DND-41 (cell line): ENCODE measurements at regions not wholly inside any gene's neighbourhood (a gene's known extent, or its start where the extent isn't known, plus 50 kb on each side); places are given as distances from the start of the nearest gene placed in this dataset.

ENCODE experiments used
- ATAC-seq: fragments of 200-7000 bp; cut with Tn5 transposase; 3 replicates; pipeline ENCODE4 v1.9.1; 2021; ENCODE audit warnings: low read depth; ENCODE audit not compliant: insufficient read depth
- DNase-seq: peaks from one replicate; pipeline ENCODE4 v3.0.0-alpha.2; 2020
- H2AFZ ChIP-seq: 2 replicates; pipeline ENCODE4 v1.6.0; 2012; ENCODE audit warnings: low read depth, low read length
- H3K27ac ChIP-seq: 2 replicates; pipeline ENCODE4 v1.5.1; 2012; ENCODE audit warnings: low read length, inconsistent platforms
- H3K27me3 ChIP-seq: fragments of 200-600 bp; sonication (generic); 2 replicates; pipeline ENCODE4 v1.6.0; 2012; ENCODE audit warnings: low read length, mild to moderate bottlenecking, inconsistent platforms; ENCODE audit not compliant: insufficient read depth, poor library complexity
- H3K36me3 ChIP-seq: 2 replicates; pipeline ENCODE4 v1.5.1; 2012; ENCODE audit warnings: low read length, inconsistent platforms; ENCODE audit not compliant: insufficient read depth
- H3K4me1 ChIP-seq: 2 replicates; pipeline ENCODE4 v1.5.1; 2012; ENCODE audit warnings: mild to moderate bottlenecking, low read length; ENCODE audit not compliant: insufficient read depth
- H3K4me2 ChIP-seq: 2 replicates; pipeline ENCODE4 v1.6.0; 2012; ENCODE audit warnings: mild to moderate bottlenecking, moderate library complexity, low read length, inconsistent platforms; ENCODE audit not compliant: insufficient read depth
- H3K4me3 ChIP-seq, 2 experiments: fragments of 200-600 bp in 1 of 2; shearing (Covaris generic) in 1 of 2; 2 replicates each; pipeline ENCODE4 v1.5.1; 2012 to 2016; ENCODE audit warnings: inconsistent platforms in 2 of 2, low read length in 2 of 2, mild to moderate bottlenecking in 2 of 2, low read depth in 1 of 2, moderate library complexity in 1 of 2
- H3K79me2 ChIP-seq: 2 replicates; pipeline ENCODE4 v1.6.0; 2012; ENCODE audit warnings: low read length, inconsistent platforms; ENCODE audit not compliant: insufficient read depth
- H3K9ac ChIP-seq: 2 replicates; pipeline ENCODE4 v1.6.0; 2012; ENCODE audit warnings: low read depth, mild to moderate bottlenecking, inconsistent platforms, low read length, moderate library complexity
- H3K9me3 ChIP-seq: 2 replicates; pipeline ENCODE4 v1.5.1; 2012; ENCODE audit warnings: low read length, moderate library complexity, mild to moderate bottlenecking, inconsistent platforms; ENCODE audit not compliant: insufficient read depth, severe bottlenecking
- H4K20me1 ChIP-seq: 2 replicates; pipeline ENCODE4 v1.6.0; 2012; ENCODE audit warnings: low read length; ENCODE audit not compliant: insufficient read depth
- EZH2 ChIP-seq: IDR thresholded peaks from 3 replicates; pipeline ENCODE4 v1.6.1; 2012; ENCODE audit warnings: borderline replicate concordance, low read depth, mild to moderate bottlenecking, moderate library complexity, low read length, inconsistent platforms; ENCODE audit not compliant: severe bottlenecking
- TF ChIP-seq, protein P1 (sequence below): IDR thresholded peaks from 2 replicates; pipeline ENCODE4 v1.5.1; 2012; ENCODE audit warnings: borderline replicate concordance, low read length, moderate library complexity, mild to moderate bottlenecking; ENCODE audit not compliant: poor library complexity, severe bottlenecking; ENCODE audit errors: extremely low read depth

DNA sequence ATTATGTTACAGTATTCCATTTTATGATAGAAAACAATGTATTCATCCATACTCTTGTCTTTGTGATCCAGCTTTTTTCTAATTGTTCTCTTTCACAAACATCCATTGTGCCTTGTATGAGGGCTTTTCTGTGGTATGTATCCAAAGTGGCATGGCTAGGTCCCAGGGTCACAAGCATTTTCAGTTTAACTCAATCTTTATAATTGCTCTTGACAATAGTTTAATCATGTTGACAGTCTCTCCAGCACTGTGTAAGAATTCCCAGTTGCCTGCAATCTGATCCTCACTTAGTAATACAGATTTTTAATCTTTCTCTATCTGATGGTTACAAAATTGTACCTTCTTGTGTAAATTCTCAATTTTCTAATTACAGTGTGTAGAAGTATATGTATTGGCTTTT, 533.4 kb downstream of the NEBL start:
- no peak overlapping the region for H3K9ac ChIP-seq
- H3K27me3 ChIP-seq, result no peaks in the 10 kb centered on the region
- no peak overlapping the region for H3K27ac ChIP-seq
- no peak overlapping the region for H3K4me2 ChIP-seq
- TF ChIP-seq, protein P1, sequence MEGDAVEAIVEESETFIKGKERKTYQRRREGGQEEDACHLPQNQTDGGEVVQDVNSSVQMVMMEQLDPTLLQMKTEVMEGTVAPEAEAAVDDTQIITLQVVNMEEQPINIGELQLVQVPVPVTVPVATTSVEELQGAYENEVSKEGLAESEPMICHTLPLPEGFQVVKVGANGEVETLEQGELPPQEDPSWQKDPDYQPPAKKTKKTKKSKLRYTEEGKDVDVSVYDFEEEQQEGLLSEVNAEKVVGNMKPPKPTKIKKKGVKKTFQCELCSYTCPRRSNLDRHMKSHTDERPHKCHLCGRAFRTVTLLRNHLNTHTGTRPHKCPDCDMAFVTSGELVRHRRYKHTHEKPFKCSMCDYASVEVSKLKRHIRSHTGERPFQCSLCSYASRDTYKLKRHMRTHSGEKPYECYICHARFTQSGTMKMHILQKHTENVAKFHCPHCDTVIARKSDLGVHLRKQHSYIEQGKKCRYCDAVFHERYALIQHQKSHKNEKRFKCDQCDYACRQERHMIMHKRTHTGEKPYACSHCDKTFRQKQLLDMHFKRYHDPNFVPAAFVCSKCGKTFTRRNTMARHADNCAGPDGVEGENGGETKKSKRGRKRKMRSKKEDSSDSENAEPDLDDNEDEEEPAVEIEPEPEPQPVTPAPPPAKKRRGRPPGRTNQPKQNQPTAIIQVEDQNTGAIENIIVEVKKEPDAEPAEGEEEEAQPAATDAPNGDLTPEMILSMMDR, result no peak
- no peak for TF ChIP-seq EZH2
- H3K4me3 ChIP-seq, result no peak overlapping the region
- ATAC-seq (no peak), DNase-seq (no peak)
- no peaks in the 10 kb centered on the region for H3K4me1 ChIP-seq
- no peak overlapping the region for H2AFZ ChIP-seq
- H3K9me3 ChIP-seq, result no peaks in the 10 kb centered on the region
- H3K36me3 ChIP-seq, result no peaks in the 10 kb centered on the region
- no peaks in the 10 kb centered on the region for H4K20me1 ChIP-seq
- no peaks in the 10 kb centered on the region for H3K79me2 ChIP-seq

DNA sequence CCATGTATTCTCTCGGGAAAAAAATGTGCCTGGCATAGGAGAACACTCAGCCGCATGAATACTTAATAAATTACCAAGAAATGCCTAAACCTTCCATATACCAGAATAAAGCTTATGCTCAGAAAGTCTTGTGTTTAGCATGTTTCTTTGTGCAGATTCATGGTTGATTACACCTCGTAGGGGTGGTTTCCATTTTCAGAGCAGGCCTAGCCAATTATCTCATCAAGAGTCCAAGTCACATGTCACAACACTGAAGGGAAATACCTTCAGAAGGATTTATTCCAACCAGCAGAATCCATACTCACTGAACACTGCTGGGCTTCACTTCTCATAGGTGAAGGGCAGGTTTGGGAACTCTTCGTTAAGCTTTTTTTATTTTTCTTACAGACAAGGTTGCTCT, 539.7 kb downstream of the PLXDC2 start:
- H3K27ac ChIP-seq, result no peak overlapping the region
- no peak overlapping the region for H3K9ac ChIP-seq
- H3K9me3 ChIP-seq, result peaks cover 3% of the 10 kb centered on the region
- H2AFZ ChIP-seq, result no peak overlapping the region
- ATAC-seq, result no peak
- H3K36me3 ChIP-seq, result no peaks in the 10 kb centered on the region
- DNase-seq, result no peak
- H3K4me3 ChIP-seq, result no peak overlapping the region
- no peak overlapping the region for H3K4me2 ChIP-seq
- H3K79me2 ChIP-seq, result no peaks in the 10 kb centered on the region
- H3K27me3 ChIP-seq, result no peaks in the 10 kb centered on the region
- no peaks in the 10 kb centered on the region for H4K20me1 ChIP-seq
- TF ChIP-seq, protein P1, result no peak
- TF ChIP-seq EZH2, result no peak
- H3K4me1 ChIP-seq, result no peaks in the 10 kb centered on the region

DNA sequence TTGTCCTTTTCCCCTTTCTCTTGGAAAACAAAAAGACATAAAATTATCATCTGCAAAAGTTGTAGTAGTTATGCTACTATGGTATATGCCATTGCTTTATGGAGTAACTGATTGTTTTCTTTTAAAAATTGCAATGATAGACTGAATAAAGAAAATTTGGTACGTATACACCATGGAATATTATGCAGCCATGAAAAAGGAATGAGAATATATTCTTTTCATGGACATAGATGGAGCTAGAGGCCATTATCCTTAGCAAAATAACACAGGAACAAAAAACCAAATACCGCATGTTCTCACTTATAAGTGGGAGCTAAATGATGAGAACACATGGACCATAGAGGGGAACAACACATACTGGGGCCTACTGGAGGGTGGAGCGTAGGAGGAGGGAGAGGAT, 538.8 kb downstream of the PLXDC2 start:
- H3K4me2 ChIP-seq, result no peak overlapping the region
- H3K9ac ChIP-seq, result no peak overlapping the region
- no peak for TF ChIP-seq EZH2
- TF ChIP-seq, protein P1, result no peak
- H2AFZ ChIP-seq, result no peak overlapping the region
- no peaks in the 10 kb centered on the region for H4K20me1 ChIP-seq
- H3K4me3 ChIP-seq, result no peak overlapping the region
- no peak overlapping the region for H3K27ac ChIP-seq
- DNase-seq (no peak), ATAC-seq (no peak)
- no peaks in the 10 kb centered on the region for H3K27me3 ChIP-seq
- no peaks in the 10 kb centered on the region for H3K36me3 ChIP-seq
- no peaks in the 10 kb centered on the region for H3K4me1 ChIP-seq
- no peaks in the 10 kb centered on the region for H3K79me2 ChIP-seq
- peaks cover 3% of the 10 kb centered on the region for H3K9me3 ChIP-seq

DNA sequence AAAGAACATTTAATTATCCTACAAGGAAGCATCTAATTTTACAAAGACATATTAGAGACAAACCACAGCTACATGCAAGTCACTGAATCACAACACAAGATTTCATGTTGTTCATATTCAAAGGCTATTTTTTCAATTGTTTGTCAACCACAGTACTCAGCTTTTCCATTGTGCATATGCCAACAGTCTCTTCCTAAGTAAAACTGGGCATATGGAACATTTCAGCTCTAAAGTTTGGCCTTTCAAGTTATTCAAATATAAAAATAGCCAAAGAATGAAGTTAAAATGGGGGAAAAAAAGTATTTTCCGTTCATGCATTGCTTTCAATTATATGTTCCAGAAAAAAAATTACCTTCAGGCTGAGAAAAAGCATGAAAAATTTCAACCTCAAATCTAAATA, 537.9 kb downstream of the PLXDC2 start:
- Histone ChIP-seq H3K9ac (no peak overlapping the region), H2AFZ (no peak overlapping the region), H3K27me3 (no peaks in the 10 kb centered on the region), H3K9me3 (peaks cover 3% of the 10 kb centered on the region), H4K20me1 (no peaks in the 10 kb centered on the region), H3K4me3 (no peak overlapping the region), H3K4me2 (no peak overlapping the region), H3K79me2 (no peaks in the 10 kb centered on the region), H3K36me3 (no peaks in the 10 kb centered on the region), H3K4me1 (no peaks in the 10 kb centered on the region), H3K27ac (no peak overlapping the region)
- TF ChIP-seq EZH2, result no peak
- TF ChIP-seq, protein P1, result no peak
- DNase-seq (no peak), ATAC-seq (no peak)
